Epithelial cell of esophagus (primary cell): ENCODE measurements at regions not wholly inside any gene's neighbourhood (a gene's known extent, or its start where the extent isn't known, plus 50 kb on each side); places are given as distances from the start of the nearest gene placed in this dataset.

Experiments
- DNase-seq: peaks from one replicate; pipeline ENCODE4 v3.0.0; 2010; ENCODE audit warnings: low read depth
- H3K4me3 ChIP-seq: 2 replicates; pipeline ENCODE4 v1.5.1; 2011; ENCODE audit warnings: mild to moderate bottlenecking, low read length, control low read depth
- TF ChIP-seq, protein P1 (sequence below): IDR thresholded peaks from 2 replicates; pipeline ENCODE4 v1.5.1; 2011; ENCODE audit warnings: low read depth, mild to moderate bottlenecking, low read length, control low read depth, inconsistent platforms; ENCODE audit not compliant: insufficient read depth; ENCODE audit errors: missing control alignments

DNA sequence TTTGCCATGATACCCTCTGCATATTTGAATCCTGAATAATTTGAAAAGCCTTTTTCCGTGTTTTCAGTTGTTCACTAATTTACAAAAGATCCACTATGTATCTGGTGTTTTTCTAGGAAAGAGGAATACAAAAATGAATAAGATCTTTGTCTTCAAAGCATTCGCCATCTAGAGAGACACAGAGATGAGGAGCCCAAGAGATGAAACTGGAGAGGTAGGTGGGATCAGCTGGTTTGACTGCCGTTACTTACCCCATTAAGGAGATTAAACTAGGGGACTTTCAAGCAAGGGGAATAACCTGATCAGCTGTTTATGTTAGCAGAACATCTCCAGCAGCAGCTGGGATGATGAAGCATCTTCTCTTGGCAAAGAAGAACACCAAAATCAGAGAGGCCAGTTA, 150.2 kb upstream of the SATB2 start:
- TF ChIP-seq, protein P1, sequence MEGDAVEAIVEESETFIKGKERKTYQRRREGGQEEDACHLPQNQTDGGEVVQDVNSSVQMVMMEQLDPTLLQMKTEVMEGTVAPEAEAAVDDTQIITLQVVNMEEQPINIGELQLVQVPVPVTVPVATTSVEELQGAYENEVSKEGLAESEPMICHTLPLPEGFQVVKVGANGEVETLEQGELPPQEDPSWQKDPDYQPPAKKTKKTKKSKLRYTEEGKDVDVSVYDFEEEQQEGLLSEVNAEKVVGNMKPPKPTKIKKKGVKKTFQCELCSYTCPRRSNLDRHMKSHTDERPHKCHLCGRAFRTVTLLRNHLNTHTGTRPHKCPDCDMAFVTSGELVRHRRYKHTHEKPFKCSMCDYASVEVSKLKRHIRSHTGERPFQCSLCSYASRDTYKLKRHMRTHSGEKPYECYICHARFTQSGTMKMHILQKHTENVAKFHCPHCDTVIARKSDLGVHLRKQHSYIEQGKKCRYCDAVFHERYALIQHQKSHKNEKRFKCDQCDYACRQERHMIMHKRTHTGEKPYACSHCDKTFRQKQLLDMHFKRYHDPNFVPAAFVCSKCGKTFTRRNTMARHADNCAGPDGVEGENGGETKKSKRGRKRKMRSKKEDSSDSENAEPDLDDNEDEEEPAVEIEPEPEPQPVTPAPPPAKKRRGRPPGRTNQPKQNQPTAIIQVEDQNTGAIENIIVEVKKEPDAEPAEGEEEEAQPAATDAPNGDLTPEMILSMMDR, result no peak
- no peak overlapping the region for H3K4me3 ChIP-seq
- DNase-seq, result no peak

DNA sequence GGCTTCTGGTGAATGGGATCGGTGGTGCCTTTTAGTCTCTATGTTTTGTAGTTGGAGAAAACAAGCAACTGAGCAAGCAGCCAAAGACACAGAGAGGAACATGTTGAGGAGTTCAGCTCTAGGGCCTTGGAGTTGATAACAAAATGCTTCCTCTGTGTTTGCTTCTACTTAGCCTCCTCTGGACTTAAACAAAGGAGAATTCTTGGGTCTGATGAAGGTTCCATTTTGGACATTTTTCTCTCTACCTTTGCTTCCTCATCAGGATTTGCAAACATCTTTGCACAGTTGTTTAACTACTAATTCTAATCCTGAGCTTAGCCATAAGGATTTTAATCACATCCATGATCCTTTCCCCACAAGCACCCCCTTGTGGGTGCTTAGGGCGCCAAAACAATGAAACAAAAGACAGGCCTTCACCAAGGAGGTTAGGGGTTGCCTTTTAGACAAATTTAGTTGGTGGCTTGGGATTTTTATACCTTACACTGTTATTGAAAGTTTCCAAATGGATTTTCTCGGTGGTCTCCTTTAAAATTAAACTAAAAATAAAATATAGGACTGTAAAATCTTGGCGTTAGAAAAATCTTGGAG, 148.5 kb upstream of the SATB2 start:
- TF ChIP-seq, protein P1, result peak; percentile 27
- no peak for DNase-seq
- no peak overlapping the region for H3K4me3 ChIP-seq

DNA sequence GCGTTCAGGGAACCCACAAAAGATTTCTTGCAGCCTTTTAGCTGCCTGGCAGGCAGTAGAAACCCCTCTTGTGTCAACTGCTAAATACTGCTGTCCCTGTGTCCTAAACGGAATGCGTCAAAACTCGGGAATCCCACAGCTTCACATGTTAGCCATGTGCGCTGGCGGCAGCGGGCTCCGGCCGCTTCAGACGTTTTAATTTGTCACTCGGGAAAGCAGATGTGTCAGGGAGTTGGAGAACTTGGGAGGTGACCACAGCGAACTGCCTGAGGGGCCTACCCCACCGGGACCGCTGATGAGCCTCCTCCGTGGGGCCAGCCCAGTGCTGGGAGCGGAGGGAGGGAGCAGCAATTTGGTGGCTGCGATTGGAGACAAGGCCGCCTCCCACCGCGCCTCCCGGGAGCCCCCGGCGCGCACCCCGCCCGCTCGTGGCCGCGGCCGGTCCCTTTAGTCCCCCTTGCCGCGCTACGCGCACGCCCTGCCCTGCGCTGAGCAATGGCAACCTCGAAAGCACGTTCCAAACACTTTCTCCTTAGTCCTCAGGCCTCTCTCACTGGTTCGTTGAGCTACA, 146.1 kb upstream of the SATB2 start:
- DNase-seq, result no peak
- TF ChIP-seq, protein P1, result no peak
- H3K4me3 ChIP-seq, result no peak overlapping the region

DNA sequence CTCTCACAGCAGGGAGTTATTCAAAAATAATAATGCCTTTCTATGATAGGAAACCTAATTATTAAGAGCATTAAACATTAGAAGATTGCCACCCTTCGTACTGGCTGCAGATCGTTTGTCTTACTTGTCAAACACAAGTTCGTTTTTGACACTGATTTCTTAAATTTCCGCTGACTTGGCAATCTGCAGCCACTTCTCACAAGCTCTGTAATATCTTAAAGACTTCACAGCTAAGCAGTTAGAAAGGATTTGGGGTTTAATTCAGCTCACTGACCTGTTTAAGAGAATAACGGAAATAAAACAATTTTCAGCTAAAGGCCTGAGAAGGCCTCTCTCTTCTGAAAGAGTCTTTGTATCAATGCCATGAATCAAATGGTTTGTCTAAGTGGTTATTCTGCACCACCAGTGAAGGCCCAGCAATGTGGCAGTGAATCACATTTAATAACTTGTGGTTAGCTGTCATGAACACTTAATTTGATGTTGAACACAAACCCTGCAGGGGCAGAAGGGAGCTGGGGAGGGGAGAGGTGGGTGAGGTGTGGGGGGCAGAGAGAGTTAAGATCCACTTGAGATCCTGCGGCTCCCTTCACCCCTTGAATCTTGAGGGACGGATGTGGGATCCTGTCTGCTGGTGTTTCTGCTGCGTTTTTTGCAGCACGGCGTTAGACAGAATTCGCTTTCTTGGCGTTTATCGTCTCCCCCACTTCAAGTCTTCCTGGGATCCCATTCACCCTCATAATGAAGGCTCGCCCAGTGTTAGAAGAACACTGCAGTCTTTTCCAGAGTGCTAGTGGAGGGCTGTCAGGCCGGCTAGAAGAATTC, 145.4 kb upstream of the SATB2 start:
- TF ChIP-seq, protein P1, result no peak
- no peak for DNase-seq
- no peak overlapping the region for H3K4me3 ChIP-seq

DNA sequence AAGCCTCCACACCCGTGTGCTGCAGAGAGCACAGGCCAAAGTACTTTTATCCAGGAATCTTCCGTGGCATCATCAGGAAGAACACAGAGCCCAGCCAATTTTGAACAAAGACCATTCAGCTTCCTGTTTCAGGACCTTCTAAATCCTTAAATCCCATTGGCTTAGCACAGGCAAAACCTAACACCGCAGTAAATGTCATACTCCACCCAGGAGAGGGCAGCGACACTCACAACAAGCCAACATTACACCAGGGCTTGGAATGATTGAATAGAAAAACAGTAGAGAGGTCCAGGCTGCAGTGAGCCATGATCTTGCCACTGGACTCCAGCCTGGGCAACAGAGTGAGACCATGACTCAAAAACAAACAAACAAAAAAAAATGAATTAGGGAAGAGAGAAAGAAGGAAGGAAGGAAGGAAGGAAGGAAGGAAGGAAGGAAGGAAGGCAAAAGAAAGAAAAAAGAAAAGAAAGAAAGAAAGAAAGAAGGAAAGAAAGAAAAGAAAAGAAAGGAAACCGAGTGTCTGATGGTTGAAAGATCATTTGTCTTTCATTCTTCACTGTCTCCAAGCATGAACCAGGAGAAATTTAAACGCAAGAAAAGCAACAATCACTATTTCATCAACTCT, 144.6 kb upstream of the SATB2 start:
- TF ChIP-seq, protein P1, result no peak
- no peak overlapping the region for H3K4me3 ChIP-seq
- DNase-seq, result peak; percentile 2

DNA sequence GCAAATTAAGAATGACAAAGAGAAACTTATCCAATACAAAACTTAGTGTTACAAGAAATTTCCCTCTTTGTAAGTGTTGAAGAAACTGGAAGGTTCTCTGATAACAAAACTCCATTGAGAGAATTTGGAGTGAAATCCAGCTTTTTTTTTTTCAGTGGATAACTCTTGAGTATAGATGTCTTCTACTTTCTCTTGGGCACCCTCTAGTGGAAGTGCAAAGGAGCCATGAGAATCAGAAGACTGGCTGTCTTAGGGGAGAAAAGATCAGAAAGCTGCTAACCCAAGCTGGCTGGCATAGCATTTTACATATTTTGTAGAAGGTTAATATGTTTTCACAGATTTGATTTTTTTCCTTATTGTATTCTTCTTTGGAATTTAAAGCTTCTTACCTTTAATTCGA, 138.8 kb upstream of the SATB2 start:
- TF ChIP-seq, protein P1, result peak; percentile 72
- peak; percentile 53 for DNase-seq
- no peak overlapping the region for H3K4me3 ChIP-seq
